CD14-positive monocyte (primary cell): ENCODE measurements at regions not wholly inside any gene's neighbourhood (a gene's known extent, or its start where the extent isn't known, plus 50 kb on each side); places are given as distances from the start of the nearest gene placed in this dataset.

Experiments
- DNase-seq, 3 donors: peaks; one replicate each; pipeline ENCODE4 v3.0.0-alpha.2; 2011 to 2022
- H2AFZ ChIP-seq: 2 replicates; pipeline ENCODE4 v1.6.0; 2012; ENCODE audit warnings: mild to moderate bottlenecking, low read depth, low read length, inconsistent platforms; ENCODE audit not compliant: insufficient read depth, poor library complexity, severe bottlenecking
- H3K27ac ChIP-seq, 2 donors: 1 replicate in 1 of 2; 2 replicates in 1 of 2; pipeline ENCODE4 v1.5.1; 2012 to 2013; ENCODE audit warnings: low read length in 2 of 2, control low read depth in 1 of 2, inconsistent platforms in 1 of 2, low read depth in 1 of 2, mild to moderate bottlenecking in 1 of 2
- H3K27me3 ChIP-seq, 2 donors: one replicate each; pipeline versions ENCODE4 v1.6.0 to v1.6.1; 2011 to 2013; ENCODE audit warnings: low read length in 2 of 2; ENCODE audit not compliant: control insufficient read depth in 2 of 2, insufficient read depth in 2 of 2
- H3K36me3 ChIP-seq, 2 donors: replicated peaks in 1 of 2; 1 replicate in 1 of 2; 2 replicates in 1 of 2; pipeline versions ENCODE4 v1.5.1 to v1.6.1; 2012 to 2013; ENCODE audit warnings: low read length in 2 of 2, control low read depth in 1 of 2, inconsistent platforms in 1 of 2, mild to moderate bottlenecking in 1 of 2; ENCODE audit not compliant: insufficient read depth in 2 of 2, control insufficient read depth in 1 of 2
- H3K4me1 ChIP-seq, 2 donors: 1 replicate in 1 of 2; 2 replicates in 1 of 2; pipeline versions ENCODE4 v1.5.1 to v1.6.1; 2012 to 2013; ENCODE audit warnings: low read length in 2 of 2, control low read depth in 1 of 2, inconsistent platforms in 1 of 2, mild to moderate bottlenecking in 1 of 2, moderate library complexity in 1 of 2; ENCODE audit not compliant: insufficient read depth in 2 of 2, control insufficient read depth in 1 of 2
- H3K4me2 ChIP-seq: replicated peaks from 2 replicates; pipeline ENCODE3; 2012; ENCODE audit warnings: low read length, moderate library complexity, mild to moderate bottlenecking; ENCODE audit not compliant: poor library complexity, severe bottlenecking; ENCODE audit errors: extremely low read depth
- H3K4me3 ChIP-seq, 3 experiments: fragments of 200-600 bp in 1 of 3; sonication (generic) in 1 of 3; replicated peaks in 1 of 3; 1 replicate in 2 of 3; 2 replicates in 1 of 3; pipeline ENCODE4 v1.5.1; 2011 to 2013; ENCODE audit warnings: low read length in 3 of 3, mild to moderate bottlenecking in 3 of 3, control low read depth in 2 of 3, low read depth in 2 of 3, inconsistent platforms in 1 of 3, moderate library complexity in 1 of 3
- H3K79me2 ChIP-seq: 2 replicates; pipeline ENCODE4 v1.6.0; 2012; ENCODE audit warnings: mild to moderate bottlenecking, control low read depth, inconsistent platforms, low read length, moderate library complexity; ENCODE audit not compliant: insufficient read depth
- H3K9ac ChIP-seq: 2 replicates; pipeline ENCODE4 v1.6.0; 2017; ENCODE audit warnings: low read length, mild to moderate bottlenecking; ENCODE audit not compliant: insufficient read depth, poor library complexity, severe bottlenecking
- H3K9me3 ChIP-seq, 2 donors: replicated peaks in 1 of 2; 1 replicate in 1 of 2; 2 replicates in 1 of 2; pipeline versions ENCODE4 v1.5.1 to v1.6.1; 2012 to 2013; ENCODE audit warnings: low read length in 2 of 2, control low read depth in 1 of 2; ENCODE audit not compliant: control insufficient read depth in 1 of 2, insufficient read depth in 1 of 2
- H4K20me1 ChIP-seq: 2 replicates; pipeline ENCODE4 v1.6.0; 2012; ENCODE audit warnings: mild to moderate bottlenecking, low read length, control low read depth, moderate library complexity; ENCODE audit not compliant: insufficient read depth
- H3K27ac Mint-ChIP-seq, 7 donors: one replicate each; pipeline ENCODE4 v1.8.0; 2020; ENCODE audit warnings: mild to moderate bottlenecking in 7 of 7, mixed read lengths in 7 of 7, moderate library complexity in 6 of 7, inconsistent platforms in 2 of 7
- H3K27me3 Mint-ChIP-seq, 3 donors: one replicate each; pipeline ENCODE4 v1.8.0; 2021 to 2022; ENCODE audit warnings: low read depth in 3 of 3, mild to moderate bottlenecking in 3 of 3, mixed read lengths in 3 of 3, moderate library complexity in 3 of 3, inconsistent platforms in 1 of 3
- H3K36me3 Mint-ChIP-seq, 2 donors: one replicate each; pipeline ENCODE4 v1.8.0; 2020; ENCODE audit warnings: mixed read lengths in 2 of 2, inconsistent platforms in 1 of 2, mild to moderate bottlenecking in 1 of 2
- H3K4me1 Mint-ChIP-seq: one replicate; pipeline ENCODE4 v1.8.0; 2020; ENCODE audit warnings: mild to moderate bottlenecking, mixed read lengths
- H3K4me3 Mint-ChIP-seq, 2 donors: one replicate each; pipeline ENCODE4 v1.8.0; 2020; ENCODE audit warnings: mild to moderate bottlenecking in 2 of 2, mixed read lengths in 2 of 2, moderate library complexity in 1 of 2
- H3K9me3 Mint-ChIP-seq, 7 donors: one replicate each; pipeline ENCODE4 v1.8.0; 2020 to 2022; ENCODE audit warnings: mixed read lengths in 7 of 7, mild to moderate bottlenecking in 6 of 7, moderate library complexity in 6 of 7, inconsistent platforms in 2 of 7
- CTCF ChIP-seq: fragments of 200-600 bp; IDR thresholded peaks from one replicate; pipeline ENCODE4 v1.8.0; 2022; ENCODE audit warnings: antibody characterized with exemption, mild to moderate bottlenecking
- WGBS: methylation state at CpG from one replicate; pipeline ENCODE4 v1.1.5; 2013; ENCODE audit warnings: missing lambda C conversion rate; ENCODE audit not compliant: insufficient coverage; 5-methylcytosine and 5-hydroxymethylcytosine counted together
- intact Hi-C, 2 donors: fragments of 100-400 bp; cut with micrococcal nuclease; formaldehyde crosslinking; loops; one replicate each; pipeline versions ENCODE4 v1.15.0 to v1.15.1; 2023

DNA sequence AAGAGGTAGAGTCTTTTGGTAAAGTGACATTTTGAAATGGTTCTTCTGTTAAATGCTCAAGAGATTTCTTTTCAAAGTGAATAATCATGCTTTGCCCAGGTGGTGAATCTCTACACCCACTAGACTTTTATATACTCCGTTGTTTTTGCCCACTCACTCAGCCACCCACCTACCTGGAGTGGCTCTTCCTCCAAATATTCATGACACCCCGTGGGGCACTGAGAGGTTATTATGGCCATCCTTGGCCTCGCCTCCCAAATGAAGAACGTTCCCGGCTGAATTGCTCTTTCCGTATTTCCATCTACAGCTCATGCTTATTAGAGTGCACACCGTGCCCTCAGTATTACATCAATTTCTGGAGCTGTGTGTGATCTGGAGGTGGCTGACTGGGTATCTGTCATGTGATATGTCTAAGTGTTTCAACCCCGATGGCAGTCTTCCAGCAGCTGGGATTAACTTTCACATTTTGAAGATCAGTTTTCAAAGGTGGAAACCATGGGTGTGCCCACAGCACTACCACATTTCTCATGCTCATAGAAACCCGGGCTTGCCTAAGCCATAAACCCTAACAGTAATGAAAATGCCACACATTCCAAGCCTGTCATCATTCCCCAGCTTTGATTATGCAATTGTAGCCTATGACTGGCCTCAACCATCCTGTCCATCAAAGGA lies 406.6 kb upstream of the MMADHC start:
- no peak for TF ChIP-seq CTCF
- Mint-ChIP-seq H3K27ac (peak overlapping the region in 2 of 7 donors; percentile 4 to 27), H3K4me1 (no peaks in the 10 kb centered on the region), H3K27me3 (peaks cover 0 to 2% (median 0%) of the 10 kb centered on the region in 3 donors), H3K36me3 (no peaks in the 10 kb centered on the region), H3K4me3 (no peak overlapping the region), H3K9me3 (peaks cover 0 to 12% (median 0%) of the 10 kb centered on the region in 7 donors)
- Histone ChIP-seq H3K4me1 (no peaks in the 10 kb centered on the region), H3K9me3 (peaks cover 4 to 11% of the 10 kb centered on the region in 2 donors), H3K79me2 (no peaks in the 10 kb centered on the region), H4K20me1 (no peaks in the 10 kb centered on the region), H2AFZ (no peak overlapping the region), H3K4me2 (no peak overlapping the region), H3K27ac (no peak overlapping the region), H3K9ac (no peak overlapping the region), H3K27me3 (no peaks in the 10 kb centered on the region), H3K4me3 (no peak overlapping the region), H3K36me3 (no peaks in the 10 kb centered on the region)
- 92% methylated on average over 4 of the region's 9 CpGs for WGBS
- no peak for DNase-seq
- intact Hi-C loops: no loop called here

DNA sequence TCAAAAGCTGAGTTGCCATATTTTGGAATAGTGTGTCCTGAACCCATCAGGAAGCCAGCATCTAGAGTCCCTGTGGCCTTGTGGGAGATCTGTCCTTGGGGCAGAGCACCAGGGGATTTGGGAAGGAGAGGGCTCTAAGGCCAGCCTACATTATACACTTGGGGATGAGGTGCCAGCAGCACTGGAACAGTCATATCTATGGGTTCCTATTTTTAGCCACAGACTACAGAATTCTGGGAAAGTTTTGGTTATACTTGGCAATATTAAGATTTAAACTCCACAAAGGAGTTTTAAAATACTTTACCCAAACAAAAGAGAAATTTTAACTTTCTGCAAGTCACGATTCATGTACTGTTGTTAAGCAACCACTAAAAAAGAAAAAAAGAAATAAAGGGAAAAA lies 405.7 kb upstream of the MMADHC start:
- H3K79me2 ChIP-seq: no peaks in the 10 kb centered on the region
- H3K9me3 ChIP-seq: peaks cover 4 to 11% of the 10 kb centered on the region in 2 donors
- no peaks in the 10 kb centered on the region for H3K36me3 ChIP-seq
- DNase-seq: no peak
- no peak overlapping the region for H3K4me3 ChIP-seq
- no CpG with 5 or more reads among the region's 1 CpG for WGBS
- Mint-ChIP-seq H3K36me3 (no peaks in the 10 kb centered on the region), H3K4me1 (no peaks in the 10 kb centered on the region), H3K4me3 (no peak overlapping the region), H3K9me3 (peaks cover 0 to 12% (median 0%) of the 10 kb centered on the region in 7 donors), H3K27ac (no peak overlapping the region), H3K27me3 (peaks cover 0 to 2% (median 0%) of the 10 kb centered on the region in 3 donors)
- H3K4me2 ChIP-seq: no peak overlapping the region
- no peak overlapping the region for H3K27ac ChIP-seq
- no peak for TF ChIP-seq CTCF
- intact Hi-C loops: no loop called here
- H2AFZ ChIP-seq: no peak overlapping the region
- no peak overlapping the region for H3K9ac ChIP-seq
- H3K4me1 ChIP-seq: no peaks in the 10 kb centered on the region
- H4K20me1 ChIP-seq: no peaks in the 10 kb centered on the region
- no peaks in the 10 kb centered on the region for H3K27me3 ChIP-seq
